ENCODE measurements at regions not wholly inside any gene's neighbourhood (a gene's known extent, or its start where the extent isn't known, plus 50 kb on each side); places are given as distances from the start of the nearest gene placed in this dataset.
"Not testable (repeated sequence)": the region's sequence is repeated elsewhere in the genome, so short reads cannot be mapped to it uniquely, and the experiment has no call there.

DNA sequence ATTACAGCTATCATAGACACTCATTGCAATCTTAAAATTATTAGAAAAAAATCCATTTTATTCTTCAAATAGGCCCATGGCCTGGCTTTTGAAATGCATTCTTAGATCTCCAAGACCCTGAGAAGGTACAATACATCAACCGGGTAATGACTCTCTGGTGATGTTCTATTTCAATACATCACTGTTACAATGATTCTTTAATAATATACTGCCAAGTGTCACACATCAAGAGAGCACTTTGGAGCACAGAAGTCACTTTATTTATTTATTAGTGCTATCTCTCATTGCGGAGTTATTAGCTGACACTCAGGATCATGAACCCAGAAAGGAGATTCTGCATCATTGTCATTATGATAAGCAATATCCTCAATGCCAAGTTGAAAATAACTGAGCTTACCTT, 748.5 kb upstream of the MBL2 start:
- DNase-seq = no peak

DNA sequence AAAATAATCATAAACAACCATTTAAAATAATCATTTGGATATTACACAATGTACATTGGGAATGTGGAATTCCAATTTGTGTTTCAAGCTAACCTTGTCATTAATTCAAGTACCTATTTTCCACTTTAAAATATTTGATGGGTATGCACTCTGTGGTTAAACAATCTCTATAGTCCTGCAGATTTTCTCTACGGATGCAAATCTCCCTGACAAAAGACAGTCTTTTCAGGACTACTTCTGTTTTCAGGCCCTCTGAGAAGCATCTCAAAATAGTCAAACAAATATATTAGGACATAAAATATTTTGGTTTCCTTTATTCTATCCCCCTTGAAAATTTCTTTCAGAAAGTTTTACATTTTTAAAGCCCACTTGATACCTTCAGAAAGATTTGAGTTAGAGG, 735.6 kb upstream of the MBL2 start:
- no peak for DNase-seq

DNA sequence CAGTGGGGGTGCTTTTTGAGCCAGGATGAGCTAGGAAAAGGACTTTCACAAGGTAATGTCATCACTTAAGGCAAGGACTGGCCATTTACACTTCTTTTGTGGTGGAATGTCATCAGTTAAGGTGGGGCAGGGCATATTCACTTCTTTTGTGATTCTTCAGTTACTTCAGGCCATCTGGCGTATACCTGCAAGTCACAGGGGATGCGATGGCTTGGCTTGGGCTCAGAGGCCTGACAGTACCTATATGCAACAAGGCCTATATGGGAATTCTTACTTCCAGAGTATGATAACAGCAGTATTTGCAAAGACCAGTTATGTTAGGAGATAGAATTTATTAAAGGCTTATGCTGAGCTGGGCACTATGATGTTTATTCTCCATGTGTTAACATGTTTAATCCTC, 731.9 kb upstream of the MBL2 start:
- not testable (repeated sequence) for DNase-seq

DNA sequence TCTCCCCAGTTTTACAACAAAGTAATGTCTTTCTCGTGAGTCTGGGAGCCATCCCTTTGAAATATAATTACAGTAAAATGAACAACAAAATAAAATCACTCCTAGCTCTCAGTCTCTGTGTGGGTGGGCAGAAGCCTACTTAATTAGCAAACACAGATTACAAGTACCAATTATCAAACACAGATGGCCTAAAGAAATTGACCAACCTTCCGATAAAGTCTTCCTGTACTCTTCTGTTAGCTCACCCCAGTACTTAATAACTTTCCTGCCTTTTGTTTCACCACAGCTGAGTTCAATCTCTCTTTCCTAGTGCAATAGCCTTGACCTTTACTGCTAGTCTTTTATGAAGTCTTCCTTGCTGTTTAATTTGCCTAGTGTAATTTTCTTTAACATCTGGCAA, 719.2 kb upstream of the MBL2 start:
- no peak for DNase-seq

DNA sequence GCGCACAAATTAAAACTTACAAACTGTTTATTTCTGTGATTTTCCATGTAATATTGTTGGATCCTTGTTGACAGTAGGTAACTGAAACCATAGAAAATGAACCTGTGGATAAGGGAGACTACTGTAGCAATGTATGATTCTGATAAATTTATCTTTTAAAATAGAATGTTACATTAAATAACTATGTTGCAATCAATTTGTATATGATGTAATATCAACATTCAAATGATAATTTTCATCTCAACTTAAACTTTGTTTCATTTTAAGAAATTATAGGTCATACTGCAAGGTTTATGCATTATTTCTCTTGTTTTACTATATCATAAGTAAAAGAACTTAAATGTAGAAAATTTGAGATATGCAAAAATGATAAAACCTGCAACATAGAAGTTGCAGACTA, 718.0 kb upstream of the MBL2 start:
- no peak for DNase-seq

DNA sequence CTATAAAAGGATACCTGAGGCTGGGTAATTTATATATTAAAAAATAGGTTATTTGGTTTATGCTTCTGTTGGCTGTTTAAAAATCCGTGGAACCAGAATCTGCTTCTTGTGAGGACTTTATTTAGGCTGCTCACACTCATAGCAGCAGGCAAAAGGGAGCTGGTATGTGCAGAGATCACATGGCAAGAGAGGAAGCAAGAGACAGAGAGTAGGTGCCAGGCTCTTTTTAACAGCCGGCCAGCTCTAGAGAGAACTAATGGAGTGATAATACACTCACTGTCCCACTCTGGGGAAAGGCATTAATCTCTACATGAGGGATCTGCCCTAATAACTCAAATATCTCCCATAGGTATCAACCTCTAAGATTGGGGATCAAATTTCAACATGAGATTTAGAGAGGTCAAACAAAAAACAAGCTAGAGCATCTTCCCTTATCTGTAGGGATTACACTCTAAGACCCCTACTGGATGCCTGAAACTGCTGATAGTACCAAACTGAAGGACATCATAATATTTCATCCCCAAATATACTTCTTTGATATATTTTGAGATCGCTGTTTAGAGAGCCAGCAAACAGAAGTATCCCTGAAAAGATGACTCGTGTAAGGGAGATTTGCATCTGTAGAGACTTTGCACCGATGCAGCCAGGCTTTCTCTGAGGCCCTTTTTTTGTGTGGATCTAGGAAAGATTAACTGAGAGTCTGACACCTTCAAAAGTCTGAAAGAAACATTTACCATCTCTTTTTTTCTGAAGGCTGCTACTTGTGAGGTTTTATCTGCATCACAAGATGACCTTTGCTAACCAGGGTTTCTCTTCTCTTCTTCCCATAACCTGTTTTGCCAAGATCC, 717.0 kb upstream of the MBL2 start:
- no peak for DNase-seq

DNA sequence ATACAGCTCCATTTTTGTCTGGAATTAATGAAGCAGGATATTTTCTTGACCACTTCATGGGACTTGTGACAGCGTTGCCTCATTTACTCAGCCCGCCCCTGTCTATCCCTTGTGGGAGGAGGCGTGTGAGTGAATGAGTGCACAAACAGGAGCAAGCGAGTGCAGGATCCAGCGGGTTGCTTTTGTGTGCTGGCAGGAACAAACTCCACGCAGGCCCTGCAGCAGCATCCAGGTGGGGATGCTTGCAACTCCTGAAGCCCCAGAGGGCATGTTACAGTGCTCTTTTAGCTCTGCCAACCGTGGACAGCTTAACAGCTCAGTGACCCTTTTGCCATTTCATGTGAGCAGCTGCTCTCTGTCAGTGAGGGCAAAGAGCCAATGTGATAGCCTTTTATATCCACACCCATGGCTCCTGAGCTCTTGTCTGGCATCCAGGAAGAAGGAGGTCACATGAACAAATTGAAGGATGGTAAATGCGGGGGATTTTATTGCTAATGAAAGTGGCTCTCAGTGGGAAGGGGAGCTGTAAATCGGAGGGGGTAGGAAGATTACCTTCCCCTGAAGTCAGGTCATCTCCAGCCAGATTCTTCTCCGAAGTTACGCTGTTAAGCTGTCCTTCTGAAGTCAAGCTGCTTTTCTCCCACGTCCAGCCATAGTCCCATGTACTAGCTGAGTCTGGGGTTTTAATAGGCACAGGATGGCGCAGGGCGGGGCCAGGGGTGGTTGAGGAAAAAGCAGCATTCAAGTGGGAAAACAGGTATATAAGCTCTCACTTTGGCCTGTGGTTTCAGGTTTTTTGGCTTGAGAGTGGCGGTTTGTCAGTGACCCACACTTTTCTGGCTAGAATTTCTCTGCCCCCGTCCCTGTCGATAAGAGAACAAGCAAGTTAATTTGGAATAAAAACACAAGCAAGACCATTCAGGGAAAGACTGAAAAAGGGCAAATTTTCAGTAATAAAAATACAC, 714.7 kb upstream of the MBL2 start:
- no peak for DNase-seq

DNA sequence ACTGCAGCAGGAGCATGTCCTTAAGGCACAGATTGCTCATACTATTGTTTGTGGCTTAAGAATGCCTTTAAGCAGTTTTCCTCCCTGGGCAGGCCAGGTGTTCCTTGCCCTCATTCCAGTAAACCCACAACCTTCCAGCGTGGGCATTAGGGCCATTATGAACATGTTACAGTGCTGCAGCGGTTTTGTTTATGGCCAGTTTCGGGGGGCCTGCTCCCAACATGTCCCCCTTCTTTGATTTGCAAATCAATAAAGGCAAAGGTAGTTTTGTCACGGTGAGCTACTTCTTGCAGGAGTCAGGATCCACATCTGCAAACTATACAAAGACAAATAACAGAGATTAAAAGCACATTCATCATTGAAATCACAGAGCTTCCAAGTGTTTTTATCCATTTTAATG, 712.8 kb upstream of the MBL2 start:
- not testable (repeated sequence) for DNase-seq

DNA sequence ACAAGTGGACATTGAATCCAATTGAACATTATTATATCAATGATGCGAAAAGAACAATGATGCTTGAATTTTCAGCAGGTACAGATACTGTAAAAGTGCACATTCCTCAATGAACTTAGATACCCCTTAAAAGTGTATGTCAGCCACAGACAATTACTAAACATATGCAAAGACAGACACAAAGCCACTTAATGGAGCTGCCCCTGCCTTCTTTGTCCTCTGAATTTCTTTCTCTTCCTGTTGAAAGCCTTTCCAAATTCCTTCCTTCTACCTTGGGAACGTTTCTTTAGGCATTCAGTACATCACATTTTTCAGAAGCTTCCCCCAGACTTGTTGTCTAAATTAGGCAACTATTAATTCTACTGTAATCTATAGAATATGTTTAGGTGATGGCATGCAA, 706.8 kb upstream of the MBL2 start:
- DNase-seq = no peak

DNA sequence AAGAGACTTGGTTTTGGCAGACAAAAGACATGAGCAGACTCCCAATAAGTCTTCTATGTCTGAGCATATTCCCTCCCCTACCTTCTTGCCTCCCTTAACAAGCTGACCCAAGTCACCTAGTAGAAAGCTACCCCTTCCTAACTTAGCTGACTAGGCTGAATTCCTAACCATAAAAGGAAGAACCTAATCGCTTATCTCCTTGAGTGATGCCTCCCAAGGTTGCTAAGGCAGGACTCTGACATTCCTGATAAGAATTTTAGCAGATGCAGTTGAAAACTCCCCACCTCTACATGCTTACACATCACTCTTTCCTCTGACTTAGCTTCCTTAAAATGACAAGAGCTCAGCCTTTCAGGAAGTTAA, 704.7 kb upstream of the MBL2 start:
- no peak for DNase-seq

DNA sequence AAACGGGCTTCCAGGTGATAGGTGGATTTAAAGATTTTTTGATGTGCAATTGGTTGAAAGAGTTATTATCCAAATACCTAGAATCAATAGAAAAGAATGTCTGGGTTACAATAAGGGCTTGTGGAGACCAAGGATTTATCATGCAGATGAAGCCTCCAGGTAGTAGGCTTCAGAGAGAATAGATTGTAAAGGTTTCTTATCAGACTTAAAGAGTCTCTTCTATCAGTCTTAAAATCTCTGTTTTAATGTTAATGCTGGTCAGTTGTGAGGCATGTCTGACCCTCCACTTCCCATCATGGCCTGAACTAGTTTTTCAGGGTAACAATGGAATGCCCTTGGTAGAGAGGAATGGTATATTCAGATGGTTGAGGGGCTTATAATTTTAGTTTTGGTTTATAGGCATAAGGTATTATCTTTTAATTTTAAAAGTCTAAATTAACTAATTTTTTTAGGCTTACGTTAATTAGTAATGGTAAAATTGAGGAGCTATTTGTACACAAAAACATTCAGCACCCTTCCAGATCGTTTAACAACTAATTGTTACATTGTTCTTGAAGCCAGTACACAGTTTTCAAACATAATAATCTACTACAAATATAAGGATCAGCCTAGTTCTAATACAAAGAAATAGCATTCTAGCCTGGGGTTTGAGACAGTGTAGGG, 704.2 kb upstream of the MBL2 start:
- DNase-seq = no peak

DNA sequence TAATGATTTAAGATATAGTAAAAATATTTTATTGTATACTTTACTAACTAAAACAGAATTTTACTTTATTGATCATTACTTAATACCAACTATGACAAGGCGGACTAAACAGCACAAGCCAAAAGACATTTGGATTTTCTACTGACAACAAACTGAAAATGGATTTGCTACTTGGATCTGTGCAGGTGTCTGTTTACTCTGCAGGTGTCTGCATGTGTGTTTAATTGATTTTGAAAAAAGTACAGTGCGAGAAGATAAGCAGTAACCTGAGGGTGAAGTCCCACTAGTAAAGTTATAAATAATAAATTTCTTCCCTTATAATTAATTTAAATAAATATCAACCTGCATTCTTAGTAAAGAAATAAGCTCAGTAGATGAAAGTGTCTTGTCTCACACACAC, 696.8 kb upstream of the MBL2 start:
- DNase-seq = no peak

DNA sequence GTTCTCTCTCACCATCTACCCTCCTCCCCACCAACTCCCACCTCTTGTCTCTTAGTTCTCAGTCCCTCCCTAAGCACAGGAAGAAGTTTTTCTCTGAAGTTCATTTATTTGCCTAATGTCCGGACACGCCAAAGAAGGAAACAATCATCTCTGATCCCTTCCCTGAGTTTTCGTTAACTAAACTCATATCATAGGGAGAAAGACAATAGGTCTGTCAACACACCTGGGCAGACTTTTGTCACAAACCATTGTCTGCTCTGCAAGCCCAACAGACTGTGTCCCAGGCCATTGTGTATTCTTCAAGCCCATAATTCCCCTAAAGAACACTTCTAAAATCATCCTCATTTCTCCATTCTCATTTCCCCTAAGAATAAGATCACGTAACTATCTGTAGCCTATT, 691.0 kb upstream of the MBL2 start:
- no peak for DNase-seq

DNA sequence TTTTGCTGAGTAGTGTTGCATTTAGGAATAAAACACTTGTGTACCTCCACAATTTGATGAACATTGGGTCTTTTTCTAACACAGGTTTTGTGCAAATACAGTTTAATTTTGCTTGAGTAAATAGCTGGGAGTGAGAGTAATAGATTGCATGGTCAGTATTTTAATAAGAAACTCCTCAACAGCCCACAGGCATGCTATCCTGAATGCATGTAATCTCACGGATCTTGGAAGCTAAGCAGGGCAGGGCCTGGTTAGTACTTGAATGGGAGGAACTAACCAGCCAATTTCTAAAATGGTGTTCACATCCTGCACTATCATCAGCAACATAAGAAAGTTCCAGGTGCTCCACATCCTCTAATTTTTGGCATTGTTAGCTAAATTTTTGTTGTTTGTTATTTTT, 685.4 kb upstream of the MBL2 start:
- DNase-seq = no peak

DNA sequence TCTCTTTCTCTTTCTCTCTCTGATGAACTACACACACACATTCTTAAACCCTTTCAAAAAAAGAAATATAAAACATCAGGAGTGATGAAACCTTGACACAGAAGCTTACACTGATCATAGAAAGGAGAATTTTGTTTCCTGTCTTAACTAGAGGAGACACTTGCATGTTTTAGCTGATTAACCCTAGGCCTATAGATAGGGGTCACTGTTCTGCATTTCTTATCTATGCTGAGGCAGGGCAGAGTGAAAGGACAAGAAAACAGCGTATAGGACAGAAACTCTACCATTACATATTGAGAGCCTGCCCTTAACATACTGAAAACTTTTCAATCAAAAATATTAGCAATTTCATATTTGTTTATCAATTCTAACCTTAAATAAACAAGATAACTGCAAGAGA, 680.6 kb upstream of the MBL2 start:
- no peak for DNase-seq

DNA sequence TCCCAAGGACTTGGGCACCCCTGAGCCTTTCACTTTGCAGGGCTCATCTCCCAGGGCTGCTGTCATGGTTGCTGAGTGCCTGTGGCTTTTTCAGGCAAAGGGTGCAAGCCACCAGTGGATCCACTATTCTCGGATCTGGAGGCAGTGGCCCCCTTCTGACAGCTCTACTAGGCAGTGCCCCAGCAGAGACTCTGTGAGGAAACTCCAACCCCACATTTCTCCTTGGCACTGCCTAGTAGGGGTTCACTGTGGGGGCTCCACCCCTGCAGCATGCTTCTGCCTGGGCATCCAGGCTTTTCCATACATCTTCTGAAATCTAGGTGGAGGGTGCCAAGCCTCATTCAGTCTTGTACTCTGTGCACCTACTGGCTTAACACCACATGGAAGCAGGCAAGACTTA, 675.0 kb upstream of the MBL2 start:
- DNase-seq = no peak

DNA sequence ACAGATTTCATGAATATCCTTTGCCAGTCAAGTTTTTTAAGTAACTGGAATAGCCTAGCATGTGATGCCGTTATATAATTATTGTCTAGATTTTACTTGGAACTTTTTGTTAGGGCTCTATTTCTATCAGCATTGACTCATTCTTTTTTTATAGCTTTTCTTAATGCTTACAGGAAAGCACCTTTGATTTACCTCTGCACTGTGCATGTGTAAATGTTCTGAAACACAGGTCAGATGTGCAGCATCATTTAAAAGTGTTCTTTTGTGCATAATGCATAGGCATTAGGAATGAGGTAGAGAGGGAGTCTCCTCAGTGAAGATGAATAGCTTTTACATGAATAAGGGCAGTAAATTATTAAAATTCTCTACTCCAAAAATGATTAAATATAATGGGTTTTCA, 669.3 kb upstream of the MBL2 start:
- no peak for DNase-seq

DNA sequence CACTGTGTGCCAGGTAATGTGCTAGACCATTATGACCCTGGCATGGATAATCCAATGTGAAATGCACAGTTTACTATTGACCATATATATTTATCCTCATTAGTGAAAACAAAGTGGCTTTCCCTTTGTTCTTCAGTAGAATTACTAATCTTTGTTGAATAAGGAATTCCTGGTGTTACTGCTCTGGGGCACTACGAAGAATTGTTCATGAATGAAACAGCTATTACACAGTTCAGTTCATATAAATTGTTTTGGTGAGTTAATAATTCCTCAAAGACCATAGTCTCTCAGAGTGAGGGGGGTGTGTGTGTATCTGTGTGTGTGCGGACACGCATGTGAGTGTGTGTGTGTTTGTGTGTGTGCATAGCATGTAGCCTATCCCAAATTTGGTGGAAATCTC, 668.0 kb upstream of the MBL2 start:
- no peak for DNase-seq

DNA sequence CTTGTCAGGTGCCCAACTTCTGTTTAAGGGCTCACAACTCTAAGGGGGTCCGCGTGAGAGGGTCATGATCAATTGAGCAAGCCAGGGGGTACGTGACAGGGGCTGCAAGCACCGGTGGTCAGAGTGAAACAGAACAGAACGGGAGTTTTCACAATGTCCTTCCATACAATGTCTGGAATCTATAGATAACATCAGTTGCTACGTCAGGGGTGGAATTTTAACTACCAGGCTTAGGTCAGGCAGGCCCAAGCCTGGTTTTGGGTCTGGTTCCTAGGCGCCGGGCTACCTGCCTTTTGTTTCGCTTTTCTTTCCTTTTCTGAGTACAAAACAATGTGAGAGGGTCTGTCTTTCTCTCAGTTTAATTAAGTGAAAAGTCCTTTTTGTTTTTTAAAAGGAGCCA, 666.5 kb upstream of the MBL2 start:
- not testable (repeated sequence) for DNase-seq

DNA sequence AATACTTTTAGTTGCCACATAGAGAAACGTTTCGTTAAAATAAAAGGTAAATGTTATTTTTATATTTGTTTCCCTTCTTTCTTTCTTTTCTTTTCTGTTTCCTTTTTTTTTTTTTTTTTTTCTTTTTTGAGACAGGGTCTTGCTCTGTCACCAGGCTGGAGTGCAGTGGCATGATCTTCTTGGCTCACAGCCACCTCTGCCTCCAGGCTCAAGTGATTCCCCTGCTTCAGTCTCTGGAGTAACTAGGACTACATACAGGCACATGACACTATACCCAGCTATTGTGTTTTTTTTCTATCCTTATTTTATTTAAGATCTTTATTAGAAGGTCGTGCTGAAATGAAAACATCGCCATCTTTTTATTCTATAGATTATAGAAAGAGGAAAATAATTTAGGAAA, 661.8 kb upstream of the MBL2 start:
- no peak for DNase-seq

DNA sequence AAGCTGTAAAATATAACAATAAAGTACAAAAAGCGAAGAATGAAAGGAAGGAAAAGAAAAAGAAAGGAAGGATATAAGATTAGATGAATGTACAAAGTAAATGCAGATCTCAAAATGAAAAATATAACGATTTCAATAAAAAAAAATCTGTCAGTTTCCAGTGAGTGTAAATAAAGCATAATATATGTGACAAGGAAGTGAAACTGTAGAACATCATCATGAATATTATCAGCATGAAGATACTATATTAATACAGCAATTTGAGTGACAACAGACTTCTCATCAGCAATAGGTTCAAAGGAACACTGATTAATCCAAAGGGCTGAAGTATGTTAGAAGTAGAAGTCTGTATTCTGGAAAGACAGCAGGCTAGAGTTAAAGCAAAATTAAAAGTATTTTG, 659.5 kb upstream of the MBL2 start:
- no peak for DNase-seq

DNA sequence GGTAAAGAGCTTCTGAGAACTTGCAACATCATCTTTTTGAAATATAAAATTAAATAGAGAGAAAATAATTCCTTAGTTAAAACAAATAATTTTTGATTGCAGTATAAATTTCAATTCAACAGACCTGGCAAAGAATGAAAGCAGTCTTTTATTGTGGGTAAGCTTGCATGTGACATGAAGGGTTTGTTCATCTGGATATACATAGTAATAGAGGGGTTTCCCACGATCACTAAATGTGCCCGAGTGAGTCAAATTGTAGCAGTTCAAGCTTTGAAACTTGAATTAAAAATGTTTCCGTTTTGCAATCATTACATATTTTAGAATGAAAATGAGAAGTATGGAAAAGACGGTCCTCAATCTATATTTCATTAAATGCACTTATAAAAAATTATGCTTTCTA, 658.4 kb upstream of the MBL2 start:
- no peak for DNase-seq

DNA sequence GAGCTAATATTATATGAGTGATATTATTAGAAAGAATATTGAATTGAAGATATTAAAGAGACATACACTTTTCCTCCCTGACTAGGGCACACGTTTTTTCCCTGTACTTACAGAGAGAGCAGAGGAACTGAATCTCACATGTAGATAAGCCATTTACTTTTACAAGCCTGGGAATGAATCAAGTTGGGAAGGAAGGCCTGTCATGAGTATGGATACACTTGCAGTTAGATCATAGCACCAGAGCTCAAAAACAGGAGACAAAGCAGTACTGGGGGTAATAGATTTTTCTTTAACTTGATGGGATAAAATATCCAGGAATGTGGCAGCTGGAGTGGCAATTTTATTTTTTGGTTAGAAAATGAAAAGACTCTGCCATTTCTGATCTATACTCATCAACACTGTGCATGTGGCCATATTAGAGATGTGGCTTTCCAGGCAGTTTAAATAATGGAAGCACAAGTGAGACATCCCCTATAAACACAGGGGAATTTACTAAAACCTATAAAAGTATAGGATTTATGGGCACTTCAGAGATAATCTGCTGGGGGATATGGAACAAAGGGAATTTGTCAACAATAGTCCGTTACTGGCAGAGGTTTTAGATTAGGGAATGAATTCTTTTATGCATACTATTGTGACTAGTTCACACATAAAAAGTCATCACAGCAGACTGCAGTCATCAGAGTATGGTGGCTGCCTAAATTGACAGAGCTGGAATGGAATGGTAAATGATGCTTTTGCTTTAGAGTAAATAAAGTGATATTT, 657.7 kb upstream of the MBL2 start:
- DNase-seq = no peak

All from CD4-positive, alpha-beta T cell treated with Interleukin-1 beta for 1 hour (primary cell).